Ovary (tissue), 7 donors: ENCODE measurements at regions not wholly inside any gene's neighbourhood (a gene's known extent, or its start where the extent isn't known, plus 50 kb on each side); places are given as distances from the start of the nearest gene placed in this dataset.
"Not testable (repeated sequence)": the region's sequence is repeated elsewhere in the genome, so short reads cannot be mapped to it uniquely, and the experiment has no call there.

Experiments used
- DNase-seq, 5 donors: peaks; one replicate each; pipeline ENCODE4 v3.0.0-alpha.2; 2019 to 2020
- H3K27ac ChIP-seq, 2 donors: fragments of 200-600 bp; one replicate each; pipeline versions ENCODE4 v1.5.1 to v1.8.0; 2019 to 2022
- H3K27me3 ChIP-seq: fragments of 200-600 bp; one replicate; pipeline ENCODE4 v1.8.0; 2022
- H3K36me3 ChIP-seq: fragments of 200-600 bp; sonication (generic); one replicate; pipeline ENCODE4 v1.5.1; 2019
- H3K4me1 ChIP-seq: one replicate; pipeline ENCODE4 v1.8.1; 2013; ENCODE audit warnings: mild to moderate bottlenecking, moderate library complexity; ENCODE audit not compliant: insufficient read depth
- H3K4me3 ChIP-seq: fragments of 200-600 bp; sonication (generic); one replicate; pipeline ENCODE4 v1.5.1; 2017
- H3K9me3 ChIP-seq, 2 donors: fragments of 200-600 bp in 1 of 2; sonication (generic) in 1 of 2; one replicate each; pipeline versions ENCODE4 v1.5.1 to v1.8.1; 2013 to 2019; ENCODE audit warnings: mild to moderate bottlenecking in 1 of 2, moderate library complexity in 1 of 2
- CTCF ChIP-seq, 3 donors: fragments of 450-650 bp in 2 of 3; fragments of 200-600 bp in 1 of 3; IDR thresholded peaks; one replicate each; pipeline versions ENCODE4 v1.5.1 to v1.8.0; 2016 to 2022; ENCODE audit warnings: antibody characterized with exemption in 3 of 3, mild to moderate bottlenecking in 1 of 3
- EP300 ChIP-seq: sonication (generic); formaldehyde crosslinking; IDR thresholded peaks from one replicate; pipeline ENCODE4 v1.6.1; 2017; ENCODE audit warnings: antibody characterized with exemption
- POLR2A ChIP-seq: fragments of 450-650 bp; IDR thresholded peaks from one replicate; pipeline ENCODE4 v1.6.1; 2017; ENCODE audit warnings: antibody characterized with exemption, mild to moderate bottlenecking, moderate library complexity
- WGBS, 3 donors: extraction: QIAGEN DNeasy Blood & Tissue Kit in 1 of 3; methylation state at CpG; one replicate each; pipeline versions ENCODE4 v1.1.5 to v1.1.7; 2013 to 2017; 5-methylcytosine and 5-hydroxymethylcytosine counted together
- intact Hi-C, 4 donors: fragments of 100-400 bp; cut with DNase I; formaldehyde crosslinking; loops; one replicate each; pipeline versions ENCODE4 v1.11.0 to v1.15.1; 2022 to 2023
- donor health status: DM: no; HTN: no; CAD: no; lungs with moderate emphysema.
- donor health status: DM: no; HTN: no; CAD: no.
- donor health status: Bipolar disorder and iron deficiency.
- donor health status: DM: no; HTN: no; CAD: no.
- donor health status: DM: yes; HTN: yes; CAD: no.

GRCh38 chr14:101257551-101257950, 303.7 kb upstream of the DIO3 start:
- H3K27me3 ChIP-seq, result no peaks in the 10 kb centered on the region
- no peak for DNase-seq
- intact Hi-C loops, result no loop called here
- H3K27ac ChIP-seq, result no peak overlapping the region
- no peaks in the 10 kb centered on the region for H3K36me3 ChIP-seq
- 82 to 86% (median 83%) methylated on average over 6 of the region's 6 CpGs for WGBS, 3 donors
- H3K4me1 ChIP-seq, result peaks cover 1% of the 10 kb centered on the region
- H3K9me3 ChIP-seq, result no peaks in the 10 kb centered on the region
- TF ChIP-seq EP300 (no peak), CTCF (IDR thresholded peaks at IDR 0.05) (no peak), POLR2A (no peak)
- H3K4me3 ChIP-seq, result no peak overlapping the region

- H3K27ac ChIP-seq, result no peak overlapping the region
- no peak for TF ChIP-seq CTCF (IDR thresholded peaks at IDR 0.05)
- TF ChIP-seq POLR2A, result no peak
- TF ChIP-seq EP300, result no peak
- 90 to 94% (median 93%) methylated on average over 1 of the region's 1 CpG for WGBS, 3 donors
Observed at GRCh38 chr14:101259748-101260147, 301.5 kb upstream of the DIO3 start.

GRCh38 chr14:101266441-101266840, 294.9 kb upstream of the DIO3 start:
- H3K9me3 ChIP-seq, H3K27me3 ChIP-seq, H3K27ac ChIP-seq, H3K36me3 ChIP-seq, DNase-seq, H3K4me1 ChIP-seq, H3K4me3 ChIP-seq, intact Hi-C loops: not testable (repeated sequence)
- 84 to 92% (median 85%) methylated on average over 19 of the region's 20 CpGs for WGBS, 3 donors

More at GRCh38 chr14:101259748-101260147, 301.5 kb upstream of the DIO3 start:
- Histone ChIP-seq H3K4me3 (no peak overlapping the region), H3K9me3 (no peaks in the 10 kb centered on the region), H3K4me1 (peaks cover 1% of the 10 kb centered on the region), H3K27me3 (no peaks in the 10 kb centered on the region), H3K36me3 (no peaks in the 10 kb centered on the region)
- DNase-seq, result no peak
- intact Hi-C loops, result no loop called here

GRCh38 chr14:101273091-101273490, 288.2 kb upstream of the DIO3 start:
- Histone ChIP-seq H3K9me3 (no peaks in the 10 kb centered on the region), H3K27me3 (no peaks in the 10 kb centered on the region), H3K27ac (no peak overlapping the region), H3K4me1 (no peaks in the 10 kb centered on the region), H3K36me3 (no peaks in the 10 kb centered on the region), H3K4me3 (no peak overlapping the region)
- no peak for DNase-seq
- TF ChIP-seq EP300, result no peak
- TF ChIP-seq POLR2A, result no peak
- TF ChIP-seq CTCF (IDR thresholded peaks at IDR 0.05), result no peak
- intact Hi-C loops, result no loop called here

GRCh38 chr14:101276309-101277091, 284.8 kb upstream of the DIO3 start:
- Histone ChIP-seq H3K4me1 (no peaks in the 10 kb centered on the region), H3K4me3 (no peak overlapping the region), H3K27me3 (no peaks in the 10 kb centered on the region), H3K36me3 (no peaks in the 10 kb centered on the region), H3K27ac (no peak overlapping the region), H3K9me3 (no peaks in the 10 kb centered on the region)
- no peak for TF ChIP-seq EP300
- TF ChIP-seq CTCF (IDR thresholded peaks at IDR 0.05), result no peak
- no peak for TF ChIP-seq POLR2A
- intact Hi-C loops, result no loop called here
- 40 to 52% (median 49%) methylated on average over 4 of the region's 4 CpGs for WGBS, 3 donors
- no peak for DNase-seq
